ENCODE measurements at regions not wholly inside any gene's neighbourhood (a gene's known extent, or its start where the extent isn't known, plus 50 kb on each side); places are given as distances from the start of the nearest gene placed in this dataset.

DNA sequence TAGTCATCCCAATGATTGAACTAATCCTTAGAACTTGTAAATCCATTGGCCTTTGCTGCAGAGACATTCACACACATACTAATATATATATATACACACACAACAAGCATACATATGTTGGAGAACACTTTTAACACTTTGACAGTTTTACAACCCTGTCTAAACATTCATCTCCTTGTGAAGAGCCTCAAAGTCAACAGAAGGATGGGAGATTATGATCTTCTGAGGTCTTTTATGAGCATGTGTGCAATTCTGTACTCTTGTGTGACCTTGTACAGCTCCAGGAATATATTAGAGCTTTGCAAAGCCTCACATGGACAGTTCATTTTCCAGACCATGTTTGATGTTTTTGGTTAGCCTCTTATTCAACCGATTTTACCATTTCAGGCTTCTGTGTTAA lies 589.0 kb downstream of the NXPH1 start:
- Histone ChIP-seq H3K9ac (ENCODE audit: control insufficient read depth, extremely low read depth, insufficient read depth, low read length) (no peak overlapping the region), H3K27me3 (ENCODE audit: control insufficient read depth, extremely low read depth, insufficient read depth, low read length) (no peaks in the 10 kb centered on the region), H3K4me1 (ENCODE audit: control insufficient read depth, extremely low read depth, insufficient read depth, low read length) (no peaks in the 10 kb centered on the region), H3K27ac (ENCODE audit: control insufficient read depth, insufficient read depth, low read length) (no peak overlapping the region), H3K9me1 (ENCODE audit: control insufficient read depth, extremely low read depth, insufficient read depth, low read length) (no peaks in the 10 kb centered on the region), H2AFZ (ENCODE audit: control insufficient read depth, low read length) (no peak overlapping the region), H3K9me3 (ENCODE audit: control insufficient read depth, low read depth, low read length) (no peaks in the 10 kb centered on the region), H4K20me1 (ENCODE audit: control insufficient read depth, extremely low read depth, insufficient read depth, low read length) (no peaks in the 10 kb centered on the region), H3K36me3 (ENCODE audit: control insufficient read depth in 2 of 2, extremely low read depth in 1 of 2, insufficient read depth in 2 of 2, low read length in 2 of 2) (no peaks in the 10 kb centered on the region), H3K79me2 (ENCODE audit: control insufficient read depth, insufficient read depth, low read length) (no peaks in the 10 kb centered on the region), H3K4me3 (ENCODE audit: control insufficient read depth in 2 of 3, extremely low read depth in 1 of 3, insufficient read depth in 2 of 3, low read depth in 1 of 3, low read length in 3 of 3) (no peak overlapping the region), H3K4me2 (ENCODE audit: control insufficient read depth, extremely low read depth, insufficient read depth, low read depth, low read length) (no peak overlapping the region)
- dilution Hi-C loops (cut with MboI; ENCODE audit: extremely low pct_ligation_motif_present, low sequenced_read_pairs), result no loop called here
- TF ChIP-seq EZH2 (IDR thresholded peaks at IDR 0.05; ENCODE audit: low read length), result no peak
- TF ChIP-seq, protein P1, sequence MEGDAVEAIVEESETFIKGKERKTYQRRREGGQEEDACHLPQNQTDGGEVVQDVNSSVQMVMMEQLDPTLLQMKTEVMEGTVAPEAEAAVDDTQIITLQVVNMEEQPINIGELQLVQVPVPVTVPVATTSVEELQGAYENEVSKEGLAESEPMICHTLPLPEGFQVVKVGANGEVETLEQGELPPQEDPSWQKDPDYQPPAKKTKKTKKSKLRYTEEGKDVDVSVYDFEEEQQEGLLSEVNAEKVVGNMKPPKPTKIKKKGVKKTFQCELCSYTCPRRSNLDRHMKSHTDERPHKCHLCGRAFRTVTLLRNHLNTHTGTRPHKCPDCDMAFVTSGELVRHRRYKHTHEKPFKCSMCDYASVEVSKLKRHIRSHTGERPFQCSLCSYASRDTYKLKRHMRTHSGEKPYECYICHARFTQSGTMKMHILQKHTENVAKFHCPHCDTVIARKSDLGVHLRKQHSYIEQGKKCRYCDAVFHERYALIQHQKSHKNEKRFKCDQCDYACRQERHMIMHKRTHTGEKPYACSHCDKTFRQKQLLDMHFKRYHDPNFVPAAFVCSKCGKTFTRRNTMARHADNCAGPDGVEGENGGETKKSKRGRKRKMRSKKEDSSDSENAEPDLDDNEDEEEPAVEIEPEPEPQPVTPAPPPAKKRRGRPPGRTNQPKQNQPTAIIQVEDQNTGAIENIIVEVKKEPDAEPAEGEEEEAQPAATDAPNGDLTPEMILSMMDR (optimal IDR thresholded peaks at IDR 0.05 in 1 of 3, IDR thresholded peaks at IDR 0.05 in 1 of 3, conservative IDR thresholded peaks at IDR 0.05 in 1 of 3; ENCODE audit: extremely low read depth in 1 of 3, insufficient read depth in 2 of 3, low read length in 3 of 3), result no peak
- FAIRE-seq (no peak), DNase-seq (ENCODE audit: low read depth, low spot score) (no peak)

DNA sequence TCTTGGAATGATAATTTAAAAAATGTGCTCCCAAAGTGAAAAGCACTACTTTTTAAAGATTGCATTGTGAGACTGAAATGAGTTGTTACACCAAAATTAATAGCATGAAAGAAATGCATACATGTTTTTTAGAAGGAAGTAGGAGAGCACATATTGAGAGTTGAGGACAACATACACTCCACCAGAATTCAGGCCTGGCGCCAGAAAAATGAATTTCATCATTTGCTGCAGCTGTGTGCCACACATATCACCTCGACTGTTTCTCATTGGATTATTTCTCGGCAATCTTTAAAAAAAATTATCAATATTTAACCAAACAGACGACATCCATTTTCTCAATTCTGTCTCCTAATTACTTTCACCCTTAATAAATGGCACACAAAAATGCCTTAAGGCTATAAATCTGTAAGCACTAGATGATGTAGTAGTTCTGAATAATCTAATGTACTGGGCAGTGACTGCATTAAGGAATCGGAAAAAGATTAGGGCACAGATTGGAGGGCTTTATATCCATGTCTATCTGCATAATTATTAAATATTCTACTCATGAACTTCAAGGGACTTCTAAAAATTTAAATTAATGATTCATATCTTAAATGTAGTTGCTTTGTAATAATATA lies 590.4 kb downstream of the NXPH1 start:
- dilution Hi-C loops (cut with MboI; ENCODE audit: extremely low pct_ligation_motif_present, low sequenced_read_pairs), result no loop called here
- DNase-seq (ENCODE audit: low read depth, low spot score), result no peak
- Histone ChIP-seq H3K9me1 (ENCODE audit: control insufficient read depth, extremely low read depth, insufficient read depth, low read length) (no peaks in the 10 kb centered on the region), H3K4me3 (ENCODE audit: control insufficient read depth in 2 of 3, extremely low read depth in 1 of 3, insufficient read depth in 2 of 3, low read depth in 1 of 3, low read length in 3 of 3) (no peak overlapping the region), H3K36me3 (ENCODE audit: control insufficient read depth in 2 of 2, extremely low read depth in 1 of 2, insufficient read depth in 2 of 2, low read length in 2 of 2) (no peaks in the 10 kb centered on the region), H3K79me2 (ENCODE audit: control insufficient read depth, insufficient read depth, low read length) (no peaks in the 10 kb centered on the region), H4K20me1 (ENCODE audit: control insufficient read depth, extremely low read depth, insufficient read depth, low read length) (no peaks in the 10 kb centered on the region), H3K27ac (ENCODE audit: control insufficient read depth, insufficient read depth, low read length) (no peak overlapping the region), H3K9me3 (ENCODE audit: control insufficient read depth, low read depth, low read length) (no peaks in the 10 kb centered on the region), H3K27me3 (ENCODE audit: control insufficient read depth, extremely low read depth, insufficient read depth, low read length) (no peaks in the 10 kb centered on the region), H3K9ac (ENCODE audit: control insufficient read depth, extremely low read depth, insufficient read depth, low read length) (no peak overlapping the region), H3K4me2 (ENCODE audit: control insufficient read depth, extremely low read depth, insufficient read depth, low read depth, low read length) (no peak overlapping the region), H3K4me1 (ENCODE audit: control insufficient read depth, extremely low read depth, insufficient read depth, low read length) (no peaks in the 10 kb centered on the region), H2AFZ (ENCODE audit: control insufficient read depth, low read length) (no peak overlapping the region)
- no peak for FAIRE-seq
- TF ChIP-seq EZH2 (IDR thresholded peaks at IDR 0.05; ENCODE audit: low read length), result no peak
- TF ChIP-seq, protein P1 (optimal IDR thresholded peaks at IDR 0.05 in 1 of 3, IDR thresholded peaks at IDR 0.05 in 1 of 3, conservative IDR thresholded peaks at IDR 0.05 in 1 of 3; ENCODE audit: extremely low read depth in 1 of 3, insufficient read depth in 2 of 3, low read length in 3 of 3), result no peak

All from keratinocyte (primary cell).